Osteoblast (primary cell): ENCODE measurements at regions not wholly inside any gene's neighbourhood (a gene's known extent, or its start where the extent isn't known, plus 50 kb on each side); places are given as distances from the start of the nearest gene placed in this dataset.

Experiments used
- DNase-seq: peaks from one replicate; pipeline ENCODE4 v3.0.0; 2011; ENCODE audit warnings: low spot score, mixed read lengths; ENCODE audit not compliant: insufficient read length; ENCODE audit errors: missing footprints
- H2AFZ ChIP-seq: 2 replicates; pipeline ENCODE4 v1.6.0; 2011; ENCODE audit warnings: mild to moderate bottlenecking, low read length
- H3K27ac ChIP-seq: 2 replicates; pipeline ENCODE4 v1.5.1; 2011; ENCODE audit warnings: mild to moderate bottlenecking, low read depth, low read length, moderate library complexity
- H3K27me3 ChIP-seq: 2 replicates; pipeline ENCODE4 v1.6.0; 2012; ENCODE audit warnings: mild to moderate bottlenecking, control low read depth, inconsistent platforms, low read length, moderate library complexity; ENCODE audit not compliant: insufficient read depth
- H3K36me3 ChIP-seq: 2 replicates; pipeline ENCODE4 v1.5.1; 2011; ENCODE audit warnings: mild to moderate bottlenecking, low read length, control low read depth, moderate library complexity; ENCODE audit not compliant: insufficient read depth
- H3K4me1 ChIP-seq: 2 replicates; pipeline ENCODE4 v1.5.1; 2011; ENCODE audit warnings: mild to moderate bottlenecking, low read length, control low read depth, moderate library complexity; ENCODE audit not compliant: insufficient read depth
- H3K4me2 ChIP-seq: 2 replicates; pipeline ENCODE4 v1.6.0; 2011; ENCODE audit warnings: mild to moderate bottlenecking, low read length; ENCODE audit not compliant: insufficient read depth
- H3K4me3 ChIP-seq: fragments of 200-600 bp; sonication (generic); 3 replicates; pipeline ENCODE4 v1.5.1; 2012; ENCODE audit warnings: mild to moderate bottlenecking, low read length, inconsistent platforms; ENCODE audit not compliant: insufficient read depth
- H3K79me2 ChIP-seq: 2 replicates; pipeline ENCODE4 v1.6.0; 2012; ENCODE audit warnings: mild to moderate bottlenecking, low read length, control low read depth, inconsistent platforms; ENCODE audit not compliant: insufficient read depth
- H3K9me3 ChIP-seq: 2 replicates; pipeline ENCODE4 v1.5.1; 2011; ENCODE audit warnings: low read depth, low read length, control low read depth
- H4K20me1 ChIP-seq: 2 replicates; pipeline ENCODE4 v1.6.0; 2012; ENCODE audit warnings: mild to moderate bottlenecking, low read length, control low read depth; ENCODE audit not compliant: insufficient read depth
- TF ChIP-seq, protein P1 (sequence below): IDR thresholded peaks from 2 replicates; pipeline ENCODE4 v1.5.1; 2011; ENCODE audit warnings: mild to moderate bottlenecking, low read depth, low read length, moderate library complexity; ENCODE audit errors: extremely low read depth

DNA sequence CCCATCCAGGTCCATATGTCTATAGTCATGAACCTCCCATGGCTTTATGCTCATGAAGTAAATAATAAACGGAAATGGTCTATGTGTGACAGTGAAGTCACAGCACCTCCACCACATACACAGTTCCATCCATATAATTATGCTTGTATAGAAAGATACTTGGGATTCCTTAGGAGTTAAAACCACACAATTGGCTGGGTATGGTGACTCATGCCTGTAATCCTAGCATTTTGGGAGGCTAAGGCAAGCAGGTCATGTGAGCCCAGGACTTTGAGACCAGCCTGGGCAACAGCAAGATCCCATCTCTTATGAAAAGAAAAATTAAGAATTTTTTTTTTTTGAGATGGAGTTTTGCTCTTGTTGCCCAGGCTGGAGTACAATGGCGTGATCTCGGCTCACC, 55.6 kb upstream of the RBM47 start:
- no peaks in the 10 kb centered on the region for H3K36me3 ChIP-seq
- no peaks in the 10 kb centered on the region for H3K79me2 ChIP-seq
- no peaks in the 10 kb centered on the region for H4K20me1 ChIP-seq
- no peaks in the 10 kb centered on the region for H3K9me3 ChIP-seq
- no peak overlapping the region for H2AFZ ChIP-seq
- no peak overlapping the region for H3K27ac ChIP-seq
- no peak overlapping the region for H3K4me2 ChIP-seq
- no peaks in the 10 kb centered on the region for H3K4me1 ChIP-seq
- peak; percentile 84 for DNase-seq
- TF ChIP-seq, protein P1, sequence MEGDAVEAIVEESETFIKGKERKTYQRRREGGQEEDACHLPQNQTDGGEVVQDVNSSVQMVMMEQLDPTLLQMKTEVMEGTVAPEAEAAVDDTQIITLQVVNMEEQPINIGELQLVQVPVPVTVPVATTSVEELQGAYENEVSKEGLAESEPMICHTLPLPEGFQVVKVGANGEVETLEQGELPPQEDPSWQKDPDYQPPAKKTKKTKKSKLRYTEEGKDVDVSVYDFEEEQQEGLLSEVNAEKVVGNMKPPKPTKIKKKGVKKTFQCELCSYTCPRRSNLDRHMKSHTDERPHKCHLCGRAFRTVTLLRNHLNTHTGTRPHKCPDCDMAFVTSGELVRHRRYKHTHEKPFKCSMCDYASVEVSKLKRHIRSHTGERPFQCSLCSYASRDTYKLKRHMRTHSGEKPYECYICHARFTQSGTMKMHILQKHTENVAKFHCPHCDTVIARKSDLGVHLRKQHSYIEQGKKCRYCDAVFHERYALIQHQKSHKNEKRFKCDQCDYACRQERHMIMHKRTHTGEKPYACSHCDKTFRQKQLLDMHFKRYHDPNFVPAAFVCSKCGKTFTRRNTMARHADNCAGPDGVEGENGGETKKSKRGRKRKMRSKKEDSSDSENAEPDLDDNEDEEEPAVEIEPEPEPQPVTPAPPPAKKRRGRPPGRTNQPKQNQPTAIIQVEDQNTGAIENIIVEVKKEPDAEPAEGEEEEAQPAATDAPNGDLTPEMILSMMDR = no peak
- no peaks in the 10 kb centered on the region for H3K27me3 ChIP-seq
- no peak overlapping the region for H3K4me3 ChIP-seq

DNA sequence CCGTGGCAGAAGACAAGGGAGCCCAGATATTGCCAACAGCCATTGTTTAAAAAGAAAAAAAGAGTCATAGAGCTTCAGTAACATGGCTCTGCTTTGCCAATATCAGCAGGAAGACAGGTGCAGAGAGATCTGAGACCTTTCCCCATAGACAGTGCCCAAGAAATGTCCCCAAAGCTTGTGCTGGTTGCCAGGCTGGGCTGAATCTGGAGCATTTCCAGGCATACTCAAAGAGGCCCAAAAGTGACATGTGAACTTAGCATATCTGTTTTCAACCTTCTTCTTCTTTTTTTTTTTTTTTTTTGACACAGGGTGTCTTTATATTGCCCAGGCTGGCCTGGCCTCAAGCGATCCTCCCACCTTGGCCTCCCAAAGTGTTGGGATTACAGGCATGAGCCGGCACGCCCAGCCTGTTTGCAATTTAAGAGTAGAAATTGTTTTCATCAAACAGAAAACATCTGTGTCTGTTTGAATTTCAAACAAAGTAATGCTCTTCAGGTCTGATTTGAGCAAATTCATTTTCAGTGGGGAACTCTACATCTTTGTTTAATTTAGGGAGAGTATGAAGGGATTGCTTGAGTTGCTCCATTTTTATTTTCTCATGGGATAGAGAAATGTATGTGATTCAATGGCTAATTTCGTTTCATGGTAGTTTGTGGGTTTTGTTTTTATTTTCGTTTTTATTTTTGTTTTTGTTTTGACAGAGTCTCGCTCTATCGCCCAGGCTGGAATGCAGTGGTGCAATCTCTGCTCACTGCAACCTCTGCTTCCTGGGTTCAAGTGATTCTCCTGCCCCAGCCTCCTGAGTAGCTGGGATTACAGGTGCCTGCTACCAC, 56.6 kb upstream of the RBM47 start:
- TF ChIP-seq, protein P1 = no peak
- Histone ChIP-seq H3K79me2 (no peaks in the 10 kb centered on the region), H3K9me3 (no peaks in the 10 kb centered on the region), H3K27me3 (no peaks in the 10 kb centered on the region), H3K36me3 (no peaks in the 10 kb centered on the region), H3K4me1 (no peaks in the 10 kb centered on the region), H3K27ac (no peak overlapping the region), H3K4me3 (no peak overlapping the region), H2AFZ (no peak overlapping the region), H3K4me2 (no peak overlapping the region), H4K20me1 (no peaks in the 10 kb centered on the region)
- peak; percentile 32 for DNase-seq

DNA sequence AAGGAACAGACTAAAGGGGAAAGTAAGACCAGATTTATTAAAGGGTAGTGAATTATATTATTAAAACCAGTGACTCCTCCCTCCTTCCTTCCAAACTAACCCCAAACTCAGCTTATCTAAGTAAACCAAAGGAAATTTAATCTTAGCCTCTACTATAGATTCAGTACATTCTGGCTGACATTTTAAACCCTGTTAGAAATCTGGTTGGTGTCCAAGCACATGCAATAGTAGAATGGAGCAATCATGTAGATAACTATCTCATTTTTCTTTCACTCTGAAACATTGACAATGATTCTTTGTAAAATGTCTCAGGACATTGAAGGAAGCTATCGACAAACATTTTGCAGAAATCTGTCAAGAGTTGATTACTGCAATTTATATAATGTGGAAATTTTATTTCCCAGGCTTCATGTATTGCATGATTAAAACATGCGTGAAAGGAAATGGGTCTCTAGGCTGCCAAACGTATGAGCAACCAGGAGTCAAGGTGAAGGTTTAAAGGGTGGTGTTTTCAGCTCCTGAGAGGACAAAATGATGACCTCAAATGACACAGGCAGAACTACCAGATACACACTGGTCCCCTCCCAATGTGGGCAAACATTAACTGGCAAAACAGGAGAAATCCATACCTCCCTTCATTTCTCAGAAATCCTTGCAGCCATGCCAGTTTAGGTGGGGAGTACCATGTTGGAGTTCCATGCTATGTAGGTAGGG, 58.2 kb upstream of the RBM47 start:
- Histone ChIP-seq H2AFZ (no peak overlapping the region), H3K4me3 (no peak overlapping the region), H4K20me1 (no peaks in the 10 kb centered on the region), H3K9me3 (no peaks in the 10 kb centered on the region), H3K27me3 (no peaks in the 10 kb centered on the region), H3K27ac (no peak overlapping the region), H3K36me3 (no peaks in the 10 kb centered on the region), H3K4me1 (no peaks in the 10 kb centered on the region), H3K79me2 (no peaks in the 10 kb centered on the region), H3K4me2 (no peak overlapping the region)
- DNase-seq = no peak
- TF ChIP-seq, protein P1 = no peak

DNA sequence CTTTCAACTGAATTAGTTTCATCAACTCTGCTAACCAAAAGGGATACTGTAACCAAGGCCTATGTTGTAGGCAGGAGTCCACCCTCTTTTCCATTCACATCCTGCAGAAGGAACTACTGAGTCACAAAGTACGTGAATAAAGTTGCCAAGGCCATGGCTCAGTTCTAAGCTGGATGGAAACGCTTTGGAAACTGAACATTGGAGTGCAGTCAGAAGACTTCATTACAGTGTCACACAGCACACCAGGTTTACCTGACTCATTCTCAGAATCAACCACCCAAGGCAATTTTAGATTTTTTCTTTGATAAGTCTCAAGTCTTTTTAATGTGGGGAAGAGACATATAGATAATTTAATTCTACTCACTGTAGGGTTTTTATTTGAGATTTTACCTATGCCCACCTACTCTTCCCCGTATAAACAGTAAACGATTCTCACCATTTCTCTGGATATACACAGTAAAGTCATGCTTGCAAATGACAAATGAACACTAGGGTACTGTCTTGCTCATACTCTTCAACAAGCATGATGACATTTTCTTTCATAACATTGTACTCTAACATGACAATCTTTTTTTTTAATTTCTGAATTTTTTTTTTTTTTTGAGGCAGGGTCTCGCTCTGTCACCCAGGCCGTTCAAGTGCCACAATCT, 58.9 kb upstream of the RBM47 start:
- TF ChIP-seq, protein P1 = no peak
- Histone ChIP-seq H3K27me3 (no peaks in the 10 kb centered on the region), H3K4me3 (no peak overlapping the region), H3K27ac (no peak overlapping the region), H3K9me3 (no peaks in the 10 kb centered on the region), H2AFZ (no peak overlapping the region), H3K79me2 (no peaks in the 10 kb centered on the region), H3K4me1 (no peaks in the 10 kb centered on the region), H3K4me2 (no peak overlapping the region), H4K20me1 (no peaks in the 10 kb centered on the region), H3K36me3 (no peaks in the 10 kb centered on the region)
- DNase-seq = no peak
